SK-N-SH (cell line): ENCODE measurements at regions not wholly inside any gene's neighbourhood (a gene's known extent, or its start where the extent isn't known, plus 50 kb on each side); places are given as distances from the start of the nearest gene placed in this dataset.

ENCODE experiments used
- CTCF ChIA-PET: fragments of 300-600, 350-600 bp; formaldehyde crosslinking; extraction: SDS; loops from one replicate; lab custom pipeline; 2021; lab: Yijun Ruan, JAX
- POLR2A ChIA-PET: fragments of 350-600 bp; sonication (Branson Sonifier 250); formaldehyde crosslinking; extraction: SDS; loops from one replicate; lab custom pipeline; 2020; ENCODE audit warnings: antibody characterized with exemption, inconsistent platforms; lab: Yijun Ruan, JAX
- DNase-seq: peaks from one replicate; pipeline ENCODE4 v3.0.0; 2012
- H2AFZ ChIP-seq: fragments of 200-600 bp; sonication (generic); 2 replicates; pipeline ENCODE4 v1.8.1; 2016; ENCODE audit warnings: antibody characterized with exemption, mild to moderate bottlenecking, low read depth
- H3F3A ChIP-seq: fragments of 200-600 bp; sonication (generic); replicated peaks from 2 replicates; pipeline ENCODE3; 2016; ENCODE audit warnings: antibody characterized with exemption, mild to moderate bottlenecking; ENCODE audit not compliant: insufficient read depth
- H3K27ac ChIP-seq, 2 experiments: fragments of 200-500 bp in 1 of 2; fragments of 200-600 bp in 1 of 2; sonication (Bioruptor generic) in 1 of 2; sonication (generic), shearing (Covaris generic) in 1 of 2; 2 replicates each; pipeline versions ENCODE4 v1.5.1 to v1.6.1; 2014 to 2016; ENCODE audit warnings: low read depth in 2 of 2, inconsistent platforms in 1 of 2, low read length in 1 of 2, mild to moderate bottlenecking in 1 of 2, mixed read lengths in 1 of 2
- H3K27me3 ChIP-seq: fragments of 200-600 bp; sonication (generic), shearing (Covaris generic); 2 replicates; pipeline ENCODE4 v1.6.1; 2016; ENCODE audit warnings: mixed run types; ENCODE audit not compliant: insufficient read depth
- H3K36me3 ChIP-seq, 2 experiments: fragments of 200-500 bp in 1 of 2; fragments of 200-600 bp in 1 of 2; sonication (Bioruptor generic) in 1 of 2; sonication (generic) in 1 of 2; replicated peaks in 1 of 2; 2 replicates each; pipeline versions ENCODE3 to v1.5.1; 2014 to 2016; ENCODE audit warnings: low read length in 1 of 2, mild to moderate bottlenecking in 1 of 2; ENCODE audit not compliant: insufficient read depth in 2 of 2, control insufficient read depth in 1 of 2
- H3K4me1 ChIP-seq, 2 experiments: fragments of 200-500 bp in 1 of 2; fragments of 200-600 bp in 1 of 2; sonication (Bioruptor generic) in 1 of 2; sonication (generic), shearing (Covaris generic) in 1 of 2; 2 replicates each; pipeline versions ENCODE4 v1.5.1 to v1.6.1; 2014 to 2016; ENCODE audit warnings: low read depth in 1 of 2, low read length in 1 of 2, mixed run types in 1 of 2; ENCODE audit not compliant: insufficient read depth in 2 of 2, control insufficient read depth in 1 of 2
- H3K4me2 ChIP-seq: fragments of 200-600 bp; sonication (generic), shearing (Covaris generic); 2 replicates; pipeline ENCODE4 v1.6.1; 2017; ENCODE audit warnings: mixed run types
- H3K4me3 ChIP-seq, 2 experiments: fragments of 200-500 bp in 1 of 2; fragments of 200-600 bp in 1 of 2; sonication (Bioruptor generic) in 1 of 2; sonication (generic), shearing (Covaris generic) in 1 of 2; 2 replicates each; pipeline versions ENCODE4 v1.5.1 to v1.8.1; 2014 to 2016; ENCODE audit warnings: low read depth in 2 of 2, inconsistent platforms in 1 of 2, low read length in 1 of 2, mild to moderate bottlenecking in 1 of 2, mixed read lengths in 1 of 2, moderate library complexity in 1 of 2
- H3K79me2 ChIP-seq: fragments of 200-600 bp; sonication (generic); 2 replicates; pipeline ENCODE4 v1.8.1; 2017; ENCODE audit warnings: mild to moderate bottlenecking; ENCODE audit not compliant: insufficient read depth
- H3K9ac ChIP-seq: fragments of 200-600 bp; sonication (generic); 2 replicates; pipeline ENCODE4 v1.6.1; 2017; ENCODE audit warnings: mixed run types
- H3K9me2 ChIP-seq: fragments of 200-600 bp; sonication (generic); 2 replicates; pipeline ENCODE4 v1.6.1; 2017; ENCODE audit warnings: mixed run types
- H3K9me3 ChIP-seq: fragments of 200-600 bp; sonication (generic); 2 replicates; pipeline ENCODE4 v1.6.1; 2017; ENCODE audit warnings: mixed run types, mild to moderate bottlenecking, moderate library complexity
- H4K20me1 ChIP-seq: fragments of 200-600 bp; sonication (generic); 2 replicates; pipeline ENCODE4 v1.6.1; 2017; ENCODE audit warnings: mild to moderate bottlenecking, mixed run types; ENCODE audit not compliant: insufficient read depth
- CHD2 ChIP-seq: fragments of 150-350 bp; IDR thresholded peaks from 2 replicates; pipeline ENCODE4 v1.6.1; 2018; ENCODE audit warnings: low read length; ENCODE audit not compliant: partially characterized antibody
- CTCF ChIP-seq: fragments of 200-600 bp; sonication (generic); IDR thresholded peaks from 2 replicates; pipeline ENCODE4 v1.6.1; 2017; ENCODE audit warnings: antibody characterized with exemption, mild to moderate bottlenecking, moderate library complexity
- JUND ChIP-seq: IDR thresholded peaks from 2 replicates; pipeline ENCODE4 v1.4.0; 2012
- MAX ChIP-seq: IDR thresholded peaks from 2 replicates; pipeline ENCODE4 v1.4.0; 2012; ENCODE audit warnings: low read depth
- NRF1 ChIP-seq: IDR thresholded peaks from 2 replicates; pipeline ENCODE4 v1.6.1; 2012; ENCODE audit warnings: low read depth, mild to moderate bottlenecking, low read length
- PBX3 ChIP-seq: IDR thresholded peaks from 2 replicates; pipeline ENCODE4; 2012
- RCOR1 ChIP-seq: fragments of 150-350 bp; IDR thresholded peaks from 2 replicates; pipeline ENCODE4 v1.6.1; 2017; ENCODE audit warnings: antibody characterized with exemption, low read length
- RFX5 ChIP-seq: IDR thresholded peaks from 2 replicates; pipeline ENCODE4 v1.6.1; 2012; ENCODE audit warnings: mild to moderate bottlenecking, improper control_type of control experiment, low read length
- TAF1 ChIP-seq: IDR thresholded peaks from 2 replicates; pipeline ENCODE4 v1.6.1; 2012; ENCODE audit warnings: low read depth, mild to moderate bottlenecking, low read length, moderate library complexity, borderline replicate concordance
- TCF12 ChIP-seq: IDR thresholded peaks from 2 replicates; pipeline ENCODE4 v1.4.0; 2012
- USF1 ChIP-seq: IDR thresholded peaks from 2 replicates; pipeline ENCODE4 v1.4.0; 2012; ENCODE audit warnings: low read depth, borderline replicate concordance
- USF2 ChIP-seq: fragments of 150-350 bp; IDR thresholded peaks from 2 replicates; pipeline ENCODE4 v1.6.1; 2017; ENCODE audit warnings: antibody characterized with exemption, low read length, low read depth, borderline replicate concordance

- no peaks in the 10 kb centered on the region for H3K4me1 ChIP-seq
- ChIA-PET POLR2A (no interaction called here), CTCF (no interaction called here)
- H3K9me2 ChIP-seq: no peaks in the 10 kb centered on the region
- H3K79me2 ChIP-seq: no peaks in the 10 kb centered on the region
- no peak overlapping the region for H3K4me3 ChIP-seq
- H3K9me3 ChIP-seq: no peaks in the 10 kb centered on the region
- no peak overlapping the region for H3K4me2 ChIP-seq
- H3K36me3 ChIP-seq: no peaks in the 10 kb centered on the region
- no peak overlapping the region for H3K27ac ChIP-seq
- no peak for DNase-seq
- H3K27me3 ChIP-seq: no peaks in the 10 kb centered on the region
- H4K20me1 ChIP-seq: no peaks in the 10 kb centered on the region
- TF ChIP-seq RFX5 (no peak), JUND (no peak), CHD2 (no peak), USF1 (no peak), USF2 (no peak), PBX3 (no peak), NRF1 (no peak)
- no peak overlapping the region for H3K9ac ChIP-seq
- H2AFZ ChIP-seq: no peak overlapping the region
- H3F3A ChIP-seq: no peaks in the 10 kb centered on the region
Measured at GRCh38 chr4:75107755-75108612, 175.1 kb downstream of the PARM1 start.

- Histone ChIP-seq H3K4me3 (no peak overlapping the region), H3K36me3 (no peaks in the 10 kb centered on the region), H2AFZ (no peak overlapping the region), H3K79me2 (no peaks in the 10 kb centered on the region), H3K9me3 (no peaks in the 10 kb centered on the region), H3K27me3 (no peaks in the 10 kb centered on the region), H3K9ac (no peak overlapping the region), H3K4me2 (no peak overlapping the region), H4K20me1 (no peaks in the 10 kb centered on the region), H3K9me2 (no peaks in the 10 kb centered on the region), H3K27ac (no peak overlapping the region), H3K4me1 (no peaks in the 10 kb centered on the region), H3F3A (no peaks in the 10 kb centered on the region)
- ChIA-PET POLR2A (no interaction called here), CTCF (no interaction called here)
- TF ChIP-seq MAX (no peak), CTCF (no peak), TAF1 (no peak), TCF12 (no peak), RCOR1 (no peak)
- DNase-seq: no peak
Measured at GRCh38 chr4:75102787-75103085, 169.8 kb downstream of the PARM1 start.
